NCI-H82 treated with DMSO at 0.1 percent for 48 hours (cell line): ENCODE measurements at regions not wholly inside any gene's neighbourhood (a gene's known extent, or its start where the extent isn't known, plus 50 kb on each side); places are given as distances from the start of the nearest gene placed in this dataset.

Source experiments
- DNase-seq: peaks from one replicate; lab custom pipeline; 2025; ENCODE audit not compliant: unreplicated experiment; lab: John Stamatoyannopoulos, UW

DNA sequence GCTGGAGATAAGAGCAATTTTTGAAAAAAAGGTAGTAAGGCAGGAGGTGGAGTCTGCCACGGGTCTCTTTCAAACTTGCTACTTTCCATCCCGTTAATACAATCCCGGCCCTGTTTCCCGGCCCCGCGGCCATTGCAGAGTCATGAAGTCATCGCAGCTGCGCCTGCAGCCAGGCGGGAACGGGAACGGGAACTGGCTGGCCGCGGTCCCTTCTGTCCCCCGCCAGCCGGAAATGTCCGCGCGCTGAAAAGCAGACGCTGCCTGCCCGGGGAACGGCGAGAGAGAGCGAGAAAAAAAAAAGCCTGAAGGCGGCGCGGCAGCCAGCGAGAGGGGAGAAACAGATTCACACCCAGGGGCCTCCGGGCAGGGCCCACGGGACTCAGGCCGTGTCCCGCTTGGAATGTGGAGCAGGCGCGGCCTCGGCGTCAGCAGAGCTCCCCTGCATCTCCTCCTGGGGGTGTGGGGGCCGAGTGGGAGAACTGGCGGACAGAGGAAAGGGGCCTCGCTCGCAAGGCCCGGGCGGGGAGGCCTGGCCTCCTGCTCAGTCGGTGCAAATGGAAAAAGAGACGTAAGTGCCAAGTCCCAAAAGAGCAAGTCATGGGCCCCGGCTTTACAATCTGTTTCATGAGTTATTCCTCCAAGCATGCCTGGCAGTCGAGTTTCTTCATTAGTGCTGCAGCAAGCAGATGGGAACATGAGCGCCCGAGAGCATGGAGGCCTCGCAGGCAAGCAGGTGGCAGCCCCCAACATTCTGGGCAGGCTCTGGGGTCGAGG, 201.2 kb upstream of the GAS1 start:
- no peak for DNase-seq

- DNase-seq, result no peak
Observed at GRCh38 chr9:87149799-87150198, 202.5 kb upstream of the GAS1 start.

DNA sequence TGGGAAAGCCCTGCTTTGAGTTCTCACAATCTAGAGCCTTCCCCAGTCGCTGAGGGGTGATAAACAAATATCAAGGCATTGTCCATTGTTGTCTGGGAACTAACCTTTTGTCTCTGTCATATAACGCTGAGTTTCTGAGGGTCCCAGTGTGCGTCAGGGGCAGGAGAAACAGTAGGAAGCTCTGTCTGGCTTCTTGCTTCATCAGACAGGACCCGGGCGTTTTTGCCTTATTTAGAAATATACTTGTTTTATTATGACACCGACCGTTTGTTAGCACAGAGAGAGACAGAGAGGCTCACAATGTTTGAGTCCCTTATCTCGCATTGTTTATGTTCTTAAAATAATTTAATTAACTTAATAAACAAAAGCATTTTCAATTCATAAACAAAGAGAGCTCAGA, 204.9 kb upstream of the GAS1 start:
- DNase-seq, result no peak

- DNase-seq, result no peak
Observed at GRCh38 chr9:87156247-87156646, 208.9 kb upstream of the GAS1 start.

- no peak for DNase-seq
Observed at GRCh38 chr9:87157366-87158031, 210.2 kb upstream of the GAS1 start.

DNA sequence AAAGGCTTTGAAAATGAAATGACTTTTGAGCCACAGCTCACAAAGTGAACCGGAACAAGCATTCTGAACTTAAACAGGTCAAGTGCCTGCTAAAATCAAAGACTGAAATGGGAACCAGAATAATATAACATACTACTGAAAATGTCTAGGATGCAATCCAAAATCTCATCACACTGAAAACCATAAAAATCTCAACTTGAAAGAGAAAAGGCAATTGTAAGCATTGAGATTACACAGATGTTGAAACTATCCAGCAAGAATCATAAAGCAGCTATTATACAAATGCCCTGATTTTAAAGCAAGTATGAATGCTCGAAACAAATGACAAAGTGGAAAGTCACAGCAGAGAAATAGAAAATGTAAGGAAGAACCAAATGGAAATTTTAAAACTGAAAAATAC, 211.5 kb upstream of the GAS1 start:
- no peak for DNase-seq

DNA sequence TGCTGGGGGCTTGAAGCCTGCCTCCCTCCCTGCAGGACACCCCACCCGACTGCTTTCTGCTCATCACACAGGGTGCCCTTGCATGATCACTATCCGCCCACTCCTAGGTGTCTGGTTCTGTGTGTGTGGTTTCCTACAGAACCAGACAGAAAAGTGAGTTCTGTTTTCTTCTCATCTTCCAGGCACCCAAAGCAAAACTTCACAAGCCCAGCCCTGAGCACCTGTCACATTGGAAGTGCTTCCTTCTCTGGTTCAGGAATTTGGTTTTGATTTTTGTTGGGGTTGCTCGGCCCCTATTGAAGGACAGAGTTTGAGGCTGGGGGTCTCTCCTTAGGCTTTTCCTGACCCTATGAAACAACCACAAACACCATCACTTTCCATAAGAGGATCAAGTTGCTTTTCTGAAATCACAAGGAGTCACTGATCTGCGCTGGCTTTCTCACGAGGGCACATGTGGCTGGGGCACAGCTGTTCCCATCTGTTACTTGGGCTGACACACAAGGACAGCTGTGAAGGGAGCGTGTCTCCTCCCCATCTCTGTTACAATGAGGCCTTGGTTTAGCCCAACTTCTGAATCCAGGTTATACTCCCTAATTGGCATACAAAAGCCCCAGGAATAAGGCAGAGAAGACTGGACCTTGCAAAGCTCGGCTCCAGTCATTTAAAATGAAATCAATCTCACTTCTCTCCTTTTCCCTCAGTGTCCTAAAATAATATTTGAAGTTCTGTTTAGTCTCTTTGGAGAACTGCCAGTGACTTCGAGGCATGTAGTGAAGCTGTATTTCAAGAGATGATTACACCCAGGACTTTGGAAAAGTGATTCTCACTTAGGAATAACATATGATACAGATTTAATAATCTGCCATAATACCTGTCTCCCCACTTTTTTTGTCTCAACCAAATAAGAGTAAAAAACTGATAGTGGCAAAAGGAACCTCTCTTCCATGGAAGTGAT, 213.1 kb upstream of the GAS1 start:
- DNase-seq, result no peak

GRCh38 chr9:87167161-87167560, 219.9 kb upstream of the GAS1 start:
- no peak for DNase-seq

- no peak for DNase-seq
Observed at GRCh38 chr9:87167582-87167981, 220.3 kb upstream of the GAS1 start.

DNA sequence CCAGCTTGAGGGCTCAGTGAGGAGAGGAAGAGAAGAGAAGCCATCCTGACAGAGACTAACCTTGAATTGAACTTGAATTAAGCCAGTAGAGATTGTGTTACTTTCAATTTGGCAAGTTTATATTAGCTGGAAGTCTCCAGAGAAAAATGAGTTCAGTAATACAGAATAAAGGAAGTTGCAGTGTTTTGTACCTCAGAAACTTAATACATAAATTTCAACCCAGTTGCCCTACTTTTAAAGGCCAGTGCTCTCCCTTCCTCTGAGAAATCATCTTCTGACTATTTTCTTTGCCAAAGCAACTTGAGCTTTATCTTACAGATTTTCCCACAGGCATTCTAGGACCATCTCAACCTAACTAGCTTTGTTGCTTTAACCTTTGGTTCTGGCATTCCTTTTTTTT, 231.0 kb upstream of the GAS1 start:
- no peak for DNase-seq

GRCh38 chr9:87179553-87180340, 232.4 kb upstream of the GAS1 start:
- DNase-seq, result no peak

DNA sequence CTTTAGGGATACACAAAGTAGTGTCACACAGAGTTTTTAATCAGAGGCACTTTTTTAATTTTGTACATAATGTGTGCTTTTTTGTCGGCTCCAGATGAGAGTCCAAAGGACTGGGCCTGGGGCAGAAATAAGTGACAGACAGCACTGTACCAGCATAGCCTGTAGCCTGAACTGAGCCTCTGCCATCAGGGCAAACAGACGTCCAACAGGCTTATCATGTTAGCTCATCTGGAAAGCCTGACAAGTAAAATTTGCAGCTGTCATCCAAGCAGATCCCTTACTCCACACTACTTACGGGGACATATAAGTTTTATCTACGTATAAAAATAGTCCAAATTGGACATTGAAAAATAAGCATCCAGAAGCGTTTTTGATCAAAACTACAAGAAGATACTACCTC, 233.1 kb upstream of the GAS1 start:
- no peak for DNase-seq

- no peak for DNase-seq
Observed at GRCh38 chr9:87180841-87181240, 233.5 kb upstream of the GAS1 start.

DNA sequence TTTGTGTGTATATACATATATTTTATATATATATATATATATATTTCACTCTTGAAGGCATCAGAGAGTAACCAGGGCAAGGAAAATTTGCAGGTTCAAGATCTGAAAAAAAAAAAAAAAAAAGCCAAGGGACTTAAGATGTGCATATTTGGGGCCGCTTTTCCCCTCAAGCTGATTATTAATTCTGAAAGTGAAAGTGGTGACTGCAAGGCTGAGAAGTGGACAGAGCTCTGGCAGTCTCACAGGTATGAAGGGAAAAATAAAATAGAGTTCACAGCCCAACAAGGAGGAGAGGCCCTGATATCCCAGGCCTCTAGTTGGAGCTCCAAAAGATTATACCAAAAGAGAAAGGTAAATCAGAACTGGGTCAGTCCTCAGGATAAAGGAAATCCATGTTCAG, 234.4 kb upstream of the GAS1 start:
- DNase-seq, result no peak

- DNase-seq, result no peak
Observed at GRCh38 chr9:87184956-87185642, 237.8 kb upstream of the GAS1 start.

DNA sequence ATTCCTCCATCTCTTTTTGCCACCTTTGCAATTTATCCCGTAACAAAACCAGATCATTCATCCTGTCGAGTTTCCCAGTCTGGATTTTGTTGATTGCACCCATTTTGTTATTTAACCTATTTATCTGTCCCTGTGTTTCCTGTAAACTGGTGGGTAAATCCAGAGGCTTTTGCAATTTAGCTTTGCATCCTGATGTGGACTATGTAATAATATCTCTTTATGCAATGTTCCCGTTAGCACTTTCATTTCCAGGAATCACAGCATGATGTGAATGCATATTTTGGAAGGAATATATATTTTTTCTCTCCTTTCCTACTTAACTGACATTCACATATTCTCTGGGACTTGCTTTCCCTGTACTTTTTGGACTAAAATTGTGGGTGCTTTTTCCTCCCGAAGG, 240.3 kb upstream of the GAS1 start:
- no peak for DNase-seq

GRCh38 chr9:87189006-87189405, 241.7 kb upstream of the GAS1 start:
- DNase-seq, result no peak

DNA sequence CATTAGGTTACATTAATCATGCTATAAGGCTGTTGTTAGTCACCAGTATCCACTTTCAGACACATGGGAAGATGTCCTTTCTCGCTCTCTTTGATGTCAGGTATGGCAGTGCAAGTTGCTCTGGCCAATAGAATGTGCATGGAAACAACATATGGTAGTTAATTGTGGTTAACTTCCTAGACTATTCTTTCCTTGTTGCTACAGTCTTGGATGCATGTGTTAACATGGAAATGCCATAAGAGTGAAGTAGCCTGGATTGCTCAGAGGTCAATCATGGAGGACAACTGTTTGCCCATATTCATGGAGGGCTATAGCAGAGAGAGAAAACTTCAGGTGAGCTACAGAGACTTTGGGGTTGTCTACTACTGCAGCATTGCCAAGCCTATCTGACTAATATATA, 245.8 kb upstream of the GAS1 start:
- DNase-seq, result no peak

DNA sequence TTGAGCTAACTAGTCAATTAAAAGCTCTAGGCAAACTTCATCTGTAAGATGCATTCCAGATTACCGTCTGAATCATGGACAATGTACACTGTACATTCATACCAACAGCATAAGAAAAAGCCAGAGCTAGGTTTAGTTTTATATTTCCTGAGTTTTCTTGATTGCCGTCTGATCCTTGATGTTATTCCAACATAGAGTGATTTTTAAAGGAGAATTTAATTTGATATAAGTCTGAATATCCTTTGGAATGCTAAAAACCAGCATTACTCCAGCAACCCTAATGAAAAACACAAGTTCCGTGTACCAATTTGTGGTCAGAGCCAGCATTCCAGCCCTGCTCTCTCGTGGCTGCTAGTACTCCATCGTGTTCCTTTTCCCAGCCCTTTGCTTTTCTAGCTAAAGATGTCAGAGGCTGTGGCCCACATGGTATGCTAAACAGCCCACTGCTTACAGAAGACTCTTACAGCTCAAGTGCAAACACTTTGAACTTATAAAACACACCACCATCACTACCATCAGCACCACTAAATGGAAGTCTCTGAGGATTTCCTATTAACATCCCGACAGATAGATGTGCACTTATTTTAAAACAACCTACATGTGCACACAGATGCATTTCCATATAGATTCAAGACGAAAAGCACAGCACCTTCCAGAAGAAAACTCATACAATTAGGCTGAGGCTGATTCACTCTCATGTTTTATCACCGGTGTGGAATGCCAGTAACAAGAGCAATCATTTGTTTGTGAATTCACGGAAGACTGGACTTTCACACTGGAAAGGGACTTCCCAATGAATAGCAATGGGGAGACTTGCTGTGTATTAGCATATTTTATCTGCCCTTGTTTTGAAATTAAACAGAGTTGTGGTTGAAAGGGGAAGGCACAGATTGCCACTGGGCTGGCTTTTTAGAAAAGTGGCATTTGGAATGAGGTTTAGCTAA, 246.9 kb upstream of the GAS1 start:
- DNase-seq, result no peak
